Peyer's patch (tissue), 4 donors: ENCODE measurements at regions not wholly inside any gene's neighbourhood (a gene's known extent, or its start where the extent isn't known, plus 50 kb on each side); places are given as distances from the start of the nearest gene placed in this dataset.

ENCODE experiments used
- DNase-seq, 3 donors: peaks; one replicate each; pipeline ENCODE4 v3.0.0-alpha.2; 2017 to 2019
- H3K27ac ChIP-seq, 4 donors: fragments of 200-600 bp; sonication (generic); one replicate each; pipeline ENCODE4 v1.5.1; 2016 to 2019
- H3K27me3 ChIP-seq, 2 donors: fragments of 200-600 bp; sonication (generic); one replicate each; pipeline ENCODE4 v1.5.1; 2019
- H3K36me3 ChIP-seq, 3 donors: fragments of 200-600 bp; sonication (generic); one replicate each; pipeline ENCODE4 v1.5.1; 2016 to 2019
- H3K4me1 ChIP-seq, 4 donors: fragments of 200-600 bp; sonication (generic); one replicate each; pipeline ENCODE4 v1.5.1; 2016 to 2019
- H3K4me3 ChIP-seq, 4 donors: fragments of 200-600 bp; sonication (generic); 1 replicate in 3 of 4; 2 replicates in 1 of 4; pipeline ENCODE4 v1.5.1; 2016 to 2019; ENCODE audit warnings: mild to moderate bottlenecking in 1 of 4
- H3K9me3 ChIP-seq, 4 donors: fragments of 200-600 bp; sonication (generic); one replicate each; pipeline ENCODE4 v1.5.1; 2016 to 2019; ENCODE audit warnings: mild to moderate bottlenecking in 1 of 4
- CTCF ChIP-seq, 6 experiments: fragments of 450-650 bp in 4 of 6; fragments of 200-600 bp in 2 of 6; sonication (generic) in 1 of 6; IDR thresholded peaks; one replicate each; pipeline ENCODE4 v1.5.1; 2017 to 2019; ENCODE audit warnings: antibody characterized with exemption in 6 of 6, mild to moderate bottlenecking in 3 of 6, moderate library complexity in 1 of 6
- POLR2A ChIP-seq, 2 donors: fragments of 450-650 bp; IDR thresholded peaks; one replicate each; pipeline ENCODE4 v1.5.1; 2017; ENCODE audit warnings: antibody characterized with exemption in 2 of 2, mild to moderate bottlenecking in 2 of 2, moderate library complexity in 2 of 2

- H3K27me3 ChIP-seq, result no peaks in the 10 kb centered on the region
- H3K36me3 ChIP-seq, result no peaks in the 10 kb centered on the region
- no peak overlapping the region for H3K4me3 ChIP-seq
- H3K27ac ChIP-seq, result no peak overlapping the region
- no peaks in the 10 kb centered on the region for H3K4me1 ChIP-seq
- no peaks in the 10 kb centered on the region for H3K9me3 ChIP-seq
- no peak for DNase-seq
- no peak for TF ChIP-seq CTCF (IDR thresholded peaks at IDR 0.05)
- no peak for TF ChIP-seq POLR2A (IDR thresholded peaks at IDR 0.05)
These were observed 167.9 kb upstream of the BRINP1 start for GRCh38 chr9:119537138-119537537.

GRCh38 chr9:119533504-119533903 is 164.3 kb upstream of the BRINP1 start:
- Histone ChIP-seq H3K4me1 (no peaks in the 10 kb centered on the region), H3K36me3 (no peaks in the 10 kb centered on the region), H3K9me3 (no peaks in the 10 kb centered on the region), H3K27ac (no peak overlapping the region), H3K27me3 (no peaks in the 10 kb centered on the region), H3K4me3 (no peak overlapping the region)
- TF ChIP-seq POLR2A (IDR thresholded peaks at IDR 0.05), result no peak
- TF ChIP-seq CTCF (IDR thresholded peaks at IDR 0.05), result no peak
- no peak for DNase-seq

GRCh38 chr9:119526698-119527097 is 157.5 kb upstream of the BRINP1 start:
- Histone ChIP-seq H3K9me3 (no peaks in the 10 kb centered on the region), H3K4me3 (no peak overlapping the region), H3K27ac (no peak overlapping the region), H3K4me1 (no peaks in the 10 kb centered on the region), H3K27me3 (no peaks in the 10 kb centered on the region), H3K36me3 (no peaks in the 10 kb centered on the region)
- TF ChIP-seq POLR2A (IDR thresholded peaks at IDR 0.05) (no peak), CTCF (IDR thresholded peaks at IDR 0.05) (no peak)
- DNase-seq, result no peak

- Histone ChIP-seq H3K27me3 (no peaks in the 10 kb centered on the region), H3K36me3 (no peaks in the 10 kb centered on the region), H3K4me3 (no peak overlapping the region), H3K27ac (no peak overlapping the region), H3K4me1 (no peaks in the 10 kb centered on the region), H3K9me3 (no peaks in the 10 kb centered on the region)
- no peak for DNase-seq
- TF ChIP-seq POLR2A (IDR thresholded peaks at IDR 0.05) (no peak), CTCF (IDR thresholded peaks at IDR 0.05) (no peak)
These were observed 154.3 kb upstream of the BRINP1 start for GRCh38 chr9:119523508-119523907.

GRCh38 chr9:119522381-119522780 is 153.1 kb upstream of the BRINP1 start:
- no peaks in the 10 kb centered on the region for H3K27me3 ChIP-seq
- TF ChIP-seq POLR2A (IDR thresholded peaks at IDR 0.05) (no peak), CTCF (IDR thresholded peaks at IDR 0.05) (no peak)
- H3K9me3 ChIP-seq, result no peaks in the 10 kb centered on the region
- no peaks in the 10 kb centered on the region for H3K36me3 ChIP-seq
- no peak for DNase-seq
- no peak overlapping the region for H3K27ac ChIP-seq
- no peak overlapping the region for H3K4me3 ChIP-seq
- H3K4me1 ChIP-seq, result no peaks in the 10 kb centered on the region

GRCh38 chr9:119509291-119509905 is 140.2 kb upstream of the BRINP1 start:
- Histone ChIP-seq H3K9me3 (no peaks in the 10 kb centered on the region), H3K36me3 (no peaks in the 10 kb centered on the region), H3K4me3 (no peak overlapping the region), H3K27ac (no peak overlapping the region), H3K27me3 (no peaks in the 10 kb centered on the region), H3K4me1 (no peaks in the 10 kb centered on the region)
- no peak for DNase-seq
- TF ChIP-seq POLR2A (IDR thresholded peaks at IDR 0.05), result no peak
- no peak for TF ChIP-seq CTCF (IDR thresholded peaks at IDR 0.05)
